ENCODE measurements at regions not wholly inside any gene's neighbourhood (a gene's known extent, or its start where the extent isn't known, plus 50 kb on each side); places are given as distances from the start of the nearest gene placed in this dataset.
"Not testable (repeated sequence)": the region's sequence is repeated elsewhere in the genome, so short reads cannot be mapped to it uniquely, and the experiment has no call there.

- no peak for DNase-seq
Observed at GRCh38 chr2:187198136-187198535, 249.9 kb downstream of the CALCRL start.

GRCh38 chr2:187194049-187194448 lies 254.0 kb downstream of the CALCRL start:
- DNase-seq, result no peak

- DNase-seq, result no peak
Observed at GRCh38 chr2:187188783-187189631, 259.0 kb downstream of the CALCRL start.

- DNase-seq, result no peak
Observed at GRCh38 chr2:187187519-187187918, 260.5 kb downstream of the CALCRL start.

- DNase-seq, result no peak
Observed at GRCh38 chr2:187180529-187180928, 267.5 kb downstream of the CALCRL start.

GRCh38 chr2:187178876-187179275 lies 269.2 kb downstream of the CALCRL start:
- DNase-seq, result not testable (repeated sequence)

GRCh38 chr2:187177253-187177652 lies 270.8 kb downstream of the CALCRL start:
- DNase-seq, result no peak

GRCh38 chr2:187174582-187174981 lies 273.5 kb downstream of the CALCRL start:
- no peak for DNase-seq

- no peak for DNase-seq
Observed at GRCh38 chr2:187171318-187171717, 276.7 kb downstream of the CALCRL start.

GRCh38 chr2:187169864-187170263 lies 278.2 kb downstream of the CALCRL start:
- DNase-seq, result no peak

GRCh38 chr2:187168720-187169713 lies 279.0 kb downstream of the CALCRL start:
- DNase-seq, result no peak

- no peak for DNase-seq
Observed at GRCh38 chr2:187167491-187167890, 280.6 kb downstream of the CALCRL start.

GRCh38 chr2:187165936-187166610 lies 282.0 kb downstream of the CALCRL start:
- DNase-seq, result no peak

- no peak for DNase-seq
Observed at GRCh38 chr2:187158452-187158851, 289.6 kb downstream of the CALCRL start.

- no peak for DNase-seq
Observed at GRCh38 chr2:187157046-187157445, 291.0 kb downstream of the CALCRL start.

GRCh38 chr2:187155476-187155875 lies 292.6 kb downstream of the CALCRL start:
- no peak for DNase-seq

GRCh38 chr2:187150670-187151069 lies 297.4 kb downstream of the CALCRL start:
- no peak for DNase-seq

GRCh38 chr2:187148059-187148714 lies 299.2 kb upstream of the ZSWIM2 start:
- no peak for DNase-seq

- DNase-seq, result no peak
Observed at GRCh38 chr2:187143537-187143936, 294.6 kb upstream of the ZSWIM2 start.

GRCh38 chr2:187139469-187139868 lies 290.5 kb upstream of the ZSWIM2 start:
- DNase-seq, result no peak

GRCh38 chr2:187138265-187138664 lies 289.3 kb upstream of the ZSWIM2 start:
- DNase-seq, result no peak

- no peak for DNase-seq
Observed at GRCh38 chr2:187136646-187137045, 287.7 kb upstream of the ZSWIM2 start.

- no peak for DNase-seq
Observed at GRCh38 chr2:187134306-187134705, 285.3 kb upstream of the ZSWIM2 start.
